Immature natural killer cell (primary cell): ENCODE measurements at regions not wholly inside any gene's neighbourhood (a gene's known extent, or its start where the extent isn't known, plus 50 kb on each side); places are given as distances from the start of the nearest gene placed in this dataset.

Experiments
- DNase-seq, 3 donors: peaks; one replicate each; pipeline ENCODE4 v3.0.0; 2022; ENCODE audit warnings: mixed read lengths in 1 of 3
- H3K27ac Mint-ChIP-seq, 6 donors: one replicate each; pipeline ENCODE4 v1.8.0; 2020; ENCODE audit warnings: mixed read lengths in 6 of 6, mild to moderate bottlenecking in 5 of 6, inconsistent platforms in 4 of 6, moderate library complexity in 3 of 6
- H3K27me3 Mint-ChIP-seq, 3 donors: one replicate each; pipeline ENCODE4 v1.8.0; 2020 to 2021; ENCODE audit warnings: low read depth in 3 of 3, mild to moderate bottlenecking in 3 of 3, mixed read lengths in 3 of 3, moderate library complexity in 3 of 3, inconsistent platforms in 1 of 3
- H3K36me3 Mint-ChIP-seq, 3 donors: one replicate each; pipeline ENCODE4 v1.8.0; 2020; ENCODE audit warnings: mixed read lengths in 3 of 3, inconsistent platforms in 2 of 3, mild to moderate bottlenecking in 2 of 3
- H3K4me1 Mint-ChIP-seq, 2 donors: one replicate each; pipeline ENCODE4 v1.8.0; 2020; ENCODE audit warnings: inconsistent platforms in 2 of 2, mild to moderate bottlenecking in 2 of 2, mixed read lengths in 2 of 2, moderate library complexity in 1 of 2
- H3K4me3 Mint-ChIP-seq, 5 donors: one replicate each; pipeline ENCODE4 v1.8.0; 2020; ENCODE audit warnings: mild to moderate bottlenecking in 5 of 5, mixed read lengths in 5 of 5, inconsistent platforms in 3 of 5, moderate library complexity in 3 of 5
- H3K9me3 Mint-ChIP-seq, 6 donors: one replicate each; pipeline ENCODE4 v1.8.0; 2020; ENCODE audit warnings: mild to moderate bottlenecking in 6 of 6, mixed read lengths in 6 of 6, inconsistent platforms in 4 of 6, moderate library complexity in 3 of 6

- Mint-ChIP-seq H3K9me3 (peaks cover 0 to 3% (median 0%) of the 10 kb centered on the region in 6 donors), H3K27me3 (peaks cover 4 to 23% (median 23%) of the 10 kb centered on the region in 3 donors)
Observed at GRCh38 chr2:71277536-71278103, 50.7 kb upstream of the PAIP2B start.

GRCh38 chr2:71277147-71277475 is 50.2 kb upstream of the PAIP2B start:
- no peak for DNase-seq
- Mint-ChIP-seq H3K4me1 (peaks cover 14 to 18% of the 10 kb centered on the region in 2 donors), H3K4me3 (peak overlapping the region; percentile 72 to 85 (median 82)), H3K27me3 (peaks cover 4 to 27% (median 23%) of the 10 kb centered on the region in 3 donors), H3K9me3 (peaks cover 0 to 3% (median 0%) of the 10 kb centered on the region in 6 donors), H3K27ac (no peak overlapping the region), H3K36me3 (no peaks in the 10 kb centered on the region)

More at GRCh38 chr2:71277536-71278103, 50.7 kb upstream of the PAIP2B start:
- no peak overlapping the region for H3K27ac Mint-ChIP-seq
- no peaks in the 10 kb centered on the region for H3K36me3 Mint-ChIP-seq
- H3K4me1 Mint-ChIP-seq, result peaks cover 14 to 18% of the 10 kb centered on the region in 2 donors
- peak overlapping the region; percentile 72 to 85 (median 82) for H3K4me3 Mint-ChIP-seq
- DNase-seq, result peak in 2 of 3 donors; percentile 18 to 19

GRCh38 chr2:71276311-71277146 is 49.6 kb upstream of the PAIP2B start:
- no peak overlapping the region for H3K27ac Mint-ChIP-seq
- peaks cover 14 to 18% of the 10 kb centered on the region in 2 donors for H3K4me1 Mint-ChIP-seq
- peaks cover 4 to 28% (median 23%) of the 10 kb centered on the region in 3 donors for H3K27me3 Mint-ChIP-seq
- DNase-seq, result peak; percentile 84 to 85 (median 84)
- H3K36me3 Mint-ChIP-seq, result no peaks in the 10 kb centered on the region
- peak overlapping the region; percentile 72 to 85 (median 82) for H3K4me3 Mint-ChIP-seq
- peaks cover 0 to 3% (median 0%) of the 10 kb centered on the region in 6 donors for H3K9me3 Mint-ChIP-seq
